ENCODE measurements at regions not wholly inside any gene's neighbourhood (a gene's known extent, or its start where the extent isn't known, plus 50 kb on each side); places are given as distances from the start of the nearest gene placed in this dataset.

DNA sequence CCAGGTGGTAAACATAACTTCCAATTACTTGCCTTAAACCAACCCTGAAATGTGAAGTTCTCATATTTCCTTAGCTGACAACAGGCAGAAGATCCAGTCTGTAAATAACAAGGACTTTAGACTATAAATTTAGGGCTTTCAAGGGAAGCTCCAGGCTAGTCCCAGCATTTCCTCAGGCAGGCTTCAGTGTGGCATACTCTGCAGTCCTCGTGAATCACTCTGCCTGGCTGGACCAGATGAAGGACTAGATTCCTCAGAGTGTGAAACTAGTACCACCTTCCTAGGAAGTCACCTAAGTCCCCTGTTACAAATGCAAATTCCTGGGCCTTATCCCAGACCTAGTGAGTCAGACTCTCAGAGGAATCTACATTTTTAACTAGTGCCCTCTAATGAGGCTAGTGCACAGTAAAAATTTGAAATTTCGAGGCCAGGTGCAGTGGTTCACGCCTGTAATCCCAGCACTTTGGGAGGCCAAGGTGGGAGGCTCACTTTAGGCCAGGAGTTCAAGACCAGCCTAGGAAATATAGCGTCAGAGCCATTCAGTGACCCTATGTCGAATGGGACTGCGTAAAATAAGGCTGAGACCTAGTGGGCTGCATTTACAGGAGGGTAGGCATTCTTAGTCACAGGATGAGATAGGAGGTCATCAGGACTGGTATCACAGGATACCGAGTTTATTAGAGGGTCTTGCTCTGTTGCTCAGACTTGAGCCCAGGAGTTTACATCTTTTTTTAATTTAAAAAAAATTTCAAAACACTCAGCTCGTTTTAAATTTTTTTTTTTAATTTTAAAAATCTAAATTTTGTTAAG lies 279.6 kb upstream of the JARID2 start:
- H3K9me3 Mint-ChIP-seq: peaks cover 5% of the 10 kb centered on the region
- ChIA-PET CTCF (no interaction called here), POLR2A (no interaction called here)
- DNase-seq: no peak
- no peaks in the 10 kb centered on the region for H3K4me1 Mint-ChIP-seq
- no peak overlapping the region for H3K4me3 Mint-ChIP-seq
- no peaks in the 10 kb centered on the region for H3K36me3 Mint-ChIP-seq (ENCODE audit: low read depth)
- H3K27ac Mint-ChIP-seq: no peak overlapping the region
- ATAC-seq (ENCODE audit: low read depth): no peak
- intact Hi-C loops (cut with micrococcal nuclease): no loop called here
- no peaks in the 10 kb centered on the region for H3K27me3 Mint-ChIP-seq
- TF ChIP-seq, protein P1, sequence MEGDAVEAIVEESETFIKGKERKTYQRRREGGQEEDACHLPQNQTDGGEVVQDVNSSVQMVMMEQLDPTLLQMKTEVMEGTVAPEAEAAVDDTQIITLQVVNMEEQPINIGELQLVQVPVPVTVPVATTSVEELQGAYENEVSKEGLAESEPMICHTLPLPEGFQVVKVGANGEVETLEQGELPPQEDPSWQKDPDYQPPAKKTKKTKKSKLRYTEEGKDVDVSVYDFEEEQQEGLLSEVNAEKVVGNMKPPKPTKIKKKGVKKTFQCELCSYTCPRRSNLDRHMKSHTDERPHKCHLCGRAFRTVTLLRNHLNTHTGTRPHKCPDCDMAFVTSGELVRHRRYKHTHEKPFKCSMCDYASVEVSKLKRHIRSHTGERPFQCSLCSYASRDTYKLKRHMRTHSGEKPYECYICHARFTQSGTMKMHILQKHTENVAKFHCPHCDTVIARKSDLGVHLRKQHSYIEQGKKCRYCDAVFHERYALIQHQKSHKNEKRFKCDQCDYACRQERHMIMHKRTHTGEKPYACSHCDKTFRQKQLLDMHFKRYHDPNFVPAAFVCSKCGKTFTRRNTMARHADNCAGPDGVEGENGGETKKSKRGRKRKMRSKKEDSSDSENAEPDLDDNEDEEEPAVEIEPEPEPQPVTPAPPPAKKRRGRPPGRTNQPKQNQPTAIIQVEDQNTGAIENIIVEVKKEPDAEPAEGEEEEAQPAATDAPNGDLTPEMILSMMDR (IDR thresholded peaks at IDR 0.05): no peak

DNA sequence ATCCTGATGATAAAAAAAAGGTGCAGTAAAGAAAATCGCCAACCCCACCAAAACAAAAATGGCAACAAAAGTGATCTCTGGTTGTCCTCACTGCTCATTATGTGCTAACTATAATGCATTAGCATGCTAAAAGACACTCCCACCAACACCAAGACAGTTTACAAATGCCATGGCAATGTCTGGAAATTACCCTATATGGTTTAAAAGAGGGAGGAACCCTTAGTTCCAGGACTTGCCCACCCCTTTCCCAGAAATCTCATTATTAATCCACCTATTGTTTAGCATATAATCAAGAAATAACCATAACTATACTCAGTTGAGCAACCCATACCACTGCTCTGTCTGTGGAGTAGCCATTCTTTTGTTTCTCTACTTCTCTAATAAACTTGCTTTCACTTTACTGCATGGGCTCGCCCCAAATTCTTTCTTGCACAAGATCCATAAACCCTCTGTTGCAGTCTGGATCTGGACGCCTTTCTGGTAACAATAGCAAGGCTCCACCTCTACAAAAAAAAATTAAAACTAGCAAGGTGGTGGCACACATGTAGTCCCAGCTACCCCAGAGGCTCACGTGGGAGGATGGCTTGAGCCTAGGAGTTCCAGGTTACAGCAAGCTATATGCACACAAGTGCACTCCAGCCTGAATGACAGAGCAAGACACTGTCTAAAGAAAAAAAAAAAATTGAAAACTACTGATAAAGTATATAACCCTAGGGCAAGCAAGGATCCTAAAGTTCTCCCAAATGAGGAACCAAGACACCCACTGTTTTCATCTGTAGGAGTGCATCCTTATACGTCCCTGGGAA lies 278.8 kb upstream of the JARID2 start:
- no peak for DNase-seq
- ChIA-PET POLR2A (no interaction called here), CTCF (no interaction called here)
- no peaks in the 10 kb centered on the region for H3K4me1 Mint-ChIP-seq
- intact Hi-C loops (cut with micrococcal nuclease): no loop called here
- H3K9me3 Mint-ChIP-seq: peaks cover 5% of the 10 kb centered on the region
- no peak for ATAC-seq (ENCODE audit: low read depth)
- H3K27ac Mint-ChIP-seq: no peak overlapping the region
- TF ChIP-seq, protein P1 (IDR thresholded peaks at IDR 0.05): no peak
- no peaks in the 10 kb centered on the region for H3K27me3 Mint-ChIP-seq
- no peaks in the 10 kb centered on the region for H3K36me3 Mint-ChIP-seq (ENCODE audit: low read depth)
- H3K4me3 Mint-ChIP-seq: no peak overlapping the region

GRCh38 chr6:14968056-14968637 lies 277.7 kb upstream of the JARID2 start:
- ChIA-PET CTCF (no interaction called here), POLR2A (no interaction called here)
- DNase-seq: no peak
- intact Hi-C loops (cut with micrococcal nuclease): no loop called here
- TF ChIP-seq, protein P1 (IDR thresholded peaks at IDR 0.05): no peak
- ATAC-seq (ENCODE audit: low read depth): no peak
- Mint-ChIP-seq H3K9me3 (peaks cover 5% of the 10 kb centered on the region), H3K27me3 (no peaks in the 10 kb centered on the region), H3K27ac (no peak overlapping the region), H3K4me3 (no peak overlapping the region), H3K36me3 (ENCODE audit: low read depth) (no peaks in the 10 kb centered on the region), H3K4me1 (no peaks in the 10 kb centered on the region)

DNA sequence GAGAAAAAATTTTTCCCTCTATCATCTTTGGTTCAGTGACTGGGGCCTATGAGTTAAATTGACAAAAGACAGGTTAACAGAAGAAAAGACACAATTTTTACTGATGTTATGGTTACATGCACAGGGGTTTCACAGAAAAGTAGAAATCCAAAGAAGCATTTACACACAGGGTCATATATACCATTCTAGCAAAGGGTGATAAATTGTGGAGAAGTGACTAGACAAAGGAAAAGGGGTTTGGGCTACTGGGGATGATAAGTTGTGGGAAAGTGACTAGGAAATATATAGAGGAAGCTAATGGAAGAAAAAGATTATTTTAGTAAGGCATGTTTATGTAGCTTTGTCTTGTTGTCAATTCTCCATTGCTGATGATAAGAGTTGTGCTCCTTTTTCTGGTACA lies 276.7 kb upstream of the JARID2 start:
- CTCF ChIA-PET: no interaction called here
- Mint-ChIP-seq H3K27me3 (no peaks in the 10 kb centered on the region), H3K4me1 (no peaks in the 10 kb centered on the region), H3K27ac (no peak overlapping the region), H3K4me3 (no peak overlapping the region), H3K36me3 (ENCODE audit: low read depth) (no peaks in the 10 kb centered on the region), H3K9me3 (peaks cover 5% of the 10 kb centered on the region)
- POLR2A ChIA-PET: interaction anchor here (0.6 kb wide), 2 partner anchors 17 to 26 kb away, joined by 5 to 8 read pairs; no protein-coding TSS in a partner anchor
- intact Hi-C loops (cut with micrococcal nuclease): no loop called here
- TF ChIP-seq, protein P1 (IDR thresholded peaks at IDR 0.05): no peak
- no peak for ATAC-seq (ENCODE audit: low read depth)
- DNase-seq: no peak

Data from activated B cell treated with CpG ODN at 0.5 μM for 24 hours (primary cell).